HEK293 (cell line): ENCODE measurements at regions not wholly inside any gene's neighbourhood (a gene's known extent, or its start where the extent isn't known, plus 50 kb on each side); places are given as distances from the start of the nearest gene placed in this dataset.
A peak's percentile ranks its signal among the peaks of the same experiment; 100 is the strongest.

Source experiments
- AEBP2 ChIP-seq: fragments of 450-650 bp; formaldehyde crosslinking; IDR thresholded peaks from 2 replicates; pipeline ENCODE4 v1.5.1; 2016; ENCODE audit warnings: missing biosample characterization, missing genetic modification characterization, borderline replicate concordance
- BCL11A ChIP-seq: fragments of 450-650 bp; formaldehyde crosslinking; IDR thresholded peaks from 2 replicates; pipeline ENCODE4 v1.5.1; 2016; ENCODE audit warnings: low read depth, missing biosample characterization, missing genetic modification characterization
- CTCF ChIP-seq: fragments of 450-650 bp; formaldehyde crosslinking; IDR thresholded peaks from 2 replicates; pipeline ENCODE4 v1.5.1; 2016; ENCODE audit warnings: missing biosample characterization, missing genetic modification characterization
- ELK4 ChIP-seq: IDR thresholded peaks from 2 replicates; pipeline ENCODE4 v1.6.1; 2011; ENCODE audit warnings: mild to moderate bottlenecking, low read depth, low read length, borderline replicate concordance
- HOXC10 ChIP-seq: sonication (generic); formaldehyde crosslinking; IDR thresholded peaks from 2 replicates; pipeline ENCODE4 v1.8.1; 2023; ENCODE audit warnings: mild to moderate bottlenecking, missing genetic modification reagents
- HOXD13 ChIP-seq: sonication (generic); formaldehyde crosslinking; IDR thresholded peaks from 2 replicates; pipeline ENCODE4 v1.8.0; 2022; ENCODE audit warnings: missing genetic modification reagents, borderline replicate concordance
- IKZF3 ChIP-seq: fragments of 450-650 bp; IDR thresholded peaks from 2 replicates; pipeline ENCODE4 v1.5.0; 2018; ENCODE audit warnings: missing biosample characterization, mild to moderate bottlenecking, missing genetic modification characterization, moderate library complexity
- KLF17 ChIP-seq: fragments of 450-650 bp; formaldehyde crosslinking; IDR thresholded peaks from 2 replicates; pipeline ENCODE4 v1.5.1; 2016; ENCODE audit warnings: missing biosample characterization, missing genetic modification characterization
- KLF7 ChIP-seq: fragments of 450-650 bp; formaldehyde crosslinking; IDR thresholded peaks from 2 replicates; pipeline ENCODE4 v1.5.1; 2016; ENCODE audit warnings: missing biosample characterization, missing genetic modification characterization, borderline replicate concordance
- KLF9 ChIP-seq: fragments of 450-650 bp; formaldehyde crosslinking; IDR thresholded peaks from 2 replicates; pipeline ENCODE4 v1.5.1; 2016; ENCODE audit warnings: missing biosample characterization, missing genetic modification characterization, low read depth
- PRDM1 ChIP-seq: fragments of 450-650 bp; formaldehyde crosslinking; IDR thresholded peaks from 2 replicates; pipeline ENCODE4; 2016; ENCODE audit warnings: missing biosample characterization, missing genetic modification characterization
- YY2 ChIP-seq: fragments of 450-650 bp; formaldehyde crosslinking; IDR thresholded peaks from 2 replicates; pipeline ENCODE4 v1.5.1; 2016; ENCODE audit warnings: missing biosample characterization, missing genetic modification characterization
- ZBTB17 ChIP-seq: fragments of 450-650 bp; formaldehyde crosslinking; IDR thresholded peaks from 2 replicates; pipeline ENCODE4 v1.5.1; 2016; ENCODE audit warnings: missing biosample characterization, missing genetic modification characterization
- ZNF112 ChIP-seq: fragments of 450-650 bp; formaldehyde crosslinking; IDR thresholded peaks from 2 replicates; pipeline ENCODE4 v1.5.0; 2017; ENCODE audit warnings: missing biosample characterization, missing genetic modification characterization
- ZNF146 ChIP-seq: fragments of 450-650 bp; formaldehyde crosslinking; IDR thresholded peaks from 2 replicates; pipeline ENCODE4 v1.5.1; 2016; ENCODE audit warnings: missing biosample characterization, missing genetic modification characterization
- ZNF155 ChIP-seq: fragments of 450-650 bp; formaldehyde crosslinking; IDR thresholded peaks from 2 replicates; pipeline ENCODE4 v1.5.1; 2016; ENCODE audit warnings: missing biosample characterization, missing genetic modification characterization
- ZNF174 ChIP-seq: fragments of 450-650 bp; formaldehyde crosslinking; IDR thresholded peaks from 2 replicates; pipeline ENCODE4 v1.5.0; 2017; ENCODE audit warnings: missing biosample characterization, mild to moderate bottlenecking, missing genetic modification characterization
- ZNF175 ChIP-seq: fragments of 450-650 bp; formaldehyde crosslinking; IDR thresholded peaks from 2 replicates; pipeline ENCODE4 v1.5.1; 2016; ENCODE audit warnings: missing biosample characterization, missing genetic modification characterization
- ZNF239 ChIP-seq: fragments of 450-650 bp; formaldehyde crosslinking; IDR thresholded peaks from 2 replicates; pipeline ENCODE4 v1.5.1; 2016; ENCODE audit warnings: missing biosample characterization, missing genetic modification characterization
- ZNF426 ChIP-seq: fragments of 450-650 bp; formaldehyde crosslinking; IDR thresholded peaks from 2 replicates; pipeline ENCODE4 v1.5.1; 2017; ENCODE audit warnings: missing biosample characterization, missing genetic modification characterization, mild to moderate bottlenecking, inconsistent platforms, moderate library complexity
- ZNF510 ChIP-seq: fragments of 450-650 bp; formaldehyde crosslinking; IDR thresholded peaks from 2 replicates; pipeline ENCODE4 v1.5.1; 2018; ENCODE audit warnings: mild to moderate bottlenecking, missing genetic modification characterization, missing biosample characterization; ENCODE audit not compliant: insufficient replicate concordance
- ZNF529 ChIP-seq: fragments of 450-650 bp; formaldehyde crosslinking; IDR thresholded peaks from 2 replicates; pipeline ENCODE4 v1.5.1; 2017; ENCODE audit warnings: missing genetic modification characterization, missing biosample characterization; ENCODE audit not compliant: insufficient replicate concordance
- ZNF558 ChIP-seq: fragments of 450-650 bp; formaldehyde crosslinking; IDR thresholded peaks from 2 replicates; pipeline ENCODE4 v1.5.1; 2016; ENCODE audit warnings: missing biosample characterization, missing genetic modification characterization
- ZNF596 ChIP-seq: fragments of 450-650 bp; IDR thresholded peaks from 2 replicates; pipeline ENCODE4 v1.5.0; 2018; ENCODE audit warnings: missing biosample characterization, mild to moderate bottlenecking, missing genetic modification characterization, moderate library complexity
- ZNF621 ChIP-seq: fragments of 450-650 bp; formaldehyde crosslinking; IDR thresholded peaks from 2 replicates; pipeline ENCODE4 v1.5.1; 2017; ENCODE audit warnings: missing biosample characterization, missing genetic modification characterization
- ZNF624 ChIP-seq: fragments of 450-650 bp; formaldehyde crosslinking; IDR thresholded peaks from 2 replicates; pipeline ENCODE4 v1.5.1; 2017; ENCODE audit warnings: missing biosample characterization, missing genetic modification characterization
- ZNF677 ChIP-seq: fragments of 450-650 bp; IDR thresholded peaks from 2 replicates; pipeline ENCODE4 v1.5.0; 2018; ENCODE audit warnings: missing biosample characterization, mild to moderate bottlenecking, missing genetic modification characterization, moderate library complexity
- ZNF701 ChIP-seq: fragments of 450-650 bp; formaldehyde crosslinking; IDR thresholded peaks from 2 replicates; pipeline ENCODE4 v1.5.1; 2016; ENCODE audit warnings: missing biosample characterization, missing genetic modification characterization
- ZNF76 ChIP-seq: fragments of 450-650 bp; formaldehyde crosslinking; IDR thresholded peaks from 2 replicates; pipeline ENCODE4; 2016; ENCODE audit warnings: low read depth, missing biosample characterization, missing genetic modification characterization, borderline replicate concordance
- ZNF776 ChIP-seq: fragments of 450-650 bp; formaldehyde crosslinking; IDR thresholded peaks from 2 replicates; pipeline ENCODE4 v1.5.0; 2017; ENCODE audit warnings: missing biosample characterization, missing genetic modification characterization, borderline replicate concordance
- ZNF830 ChIP-seq: fragments of 450-650 bp; IDR thresholded peaks from 2 replicates; pipeline ENCODE4 v1.5.0; 2018; ENCODE audit warnings: missing biosample characterization, missing genetic modification characterization, low read depth, mild to moderate bottlenecking, moderate library complexity
- ZNF837 ChIP-seq: fragments of 450-650 bp; formaldehyde crosslinking; IDR thresholded peaks from 2 replicates; pipeline ENCODE4 v1.5.1; 2016; ENCODE audit warnings: missing biosample characterization, missing genetic modification characterization
- ZSCAN16 ChIP-seq: fragments of 450-650 bp; formaldehyde crosslinking; IDR thresholded peaks from 2 replicates; pipeline ENCODE4 v1.5.1; 2016; ENCODE audit warnings: missing biosample characterization, missing genetic modification characterization
- ZSCAN30 ChIP-seq: fragments of 450-650 bp; IDR thresholded peaks from 2 replicates; pipeline ENCODE4 v1.5.1; 2018; ENCODE audit warnings: missing biosample characterization, mild to moderate bottlenecking, missing genetic modification characterization, moderate library complexity
- ZSCAN4 ChIP-seq: fragments of 450-650 bp; formaldehyde crosslinking; IDR thresholded peaks from 2 replicates; pipeline ENCODE4 v1.5.1; 2017; ENCODE audit warnings: missing biosample characterization, missing genetic modification characterization
- ZXDB ChIP-seq: fragments of 450-650 bp; formaldehyde crosslinking; IDR thresholded peaks from 2 replicates; pipeline ENCODE4 v1.5.1; 2016; ENCODE audit warnings: missing biosample characterization, missing genetic modification characterization

GRCh38 chr10:120978589-120979252, 127.6 kb downstream of the WDR11 start (continued):
- TF ChIP-seq ZNF558 (tag by site-specific recombination) (0 out of 2 replicates have a peak, but pooled peaks have one; percentile 39), CTCF (tag by site-specific recombination) (no peak), ZNF596 (0 out of 2 replicates have a peak, but pooled peaks have one; percentile 5), ZNF837 (tag by site-specific recombination) (no peak), ZNF76 (tag by site-specific recombination) (no peak), ZSCAN4 (no peak), KLF9 (peak; percentile 31; the same call in 1 of the 2 replicates), ZNF677 (tag by site-specific recombination) (no peak), ZNF146 (tag by site-specific recombination) (no peak), HOXD13 (peak; percentile 93), ZNF776 (tag by site-specific recombination) (no peak), ZNF701 (no peak), ZNF426 (tag by site-specific recombination) (no peak), ZNF529 (no peak), ZNF239 (tag by site-specific recombination) (no peak), BCL11A (tag by site-specific recombination) (0 out of 2 replicates have a peak, but pooled peaks have one; percentile 11), ZNF155 (tag by site-specific recombination) (no peak), ZNF830 (tag by site-specific recombination) (no peak), ZNF510 (tag by site-specific recombination) (no peak), ZNF174 (no peak), KLF17 (tag by site-specific recombination) (peak; percentile 68; the same call in 1 of the 2 replicates), PRDM1 (tag by site-specific recombination) (no peak), ZXDB (tag by site-specific recombination) (peak; percentile 95), IKZF3 (tag by site-specific recombination) (peak; percentile 45; the same call in 1 of the 2 replicates), ZNF621 (tag by site-specific recombination) (no peak), ZNF112 (tag by site-specific recombination) (no peak), KLF7 (tag by site-specific recombination) (peak; percentile 45; the same call in 1 of the 2 replicates), ZNF175 (no peak), ZSCAN16 (no peak), HOXC10 (CRISPR knock-in tag) (no peak), ZSCAN30 (tag by site-specific recombination) (peak; percentile 48; the same call in 1 of the 2 replicates), YY2 (no peak), ZBTB17 (tag by site-specific recombination) (no peak), ZNF624 (tag by site-specific recombination) (no peak), AEBP2 (no peak), ELK4 (no peak)
